NCI-H82 (cell line): ENCODE measurements at regions not wholly inside any gene's neighbourhood (a gene's known extent, or its start where the extent isn't known, plus 50 kb on each side); places are given as distances from the start of the nearest gene placed in this dataset.
"Not testable (repeated sequence)": the region's sequence is repeated elsewhere in the genome, so short reads cannot be mapped to it uniquely, and the experiment has no call there.

ENCODE experiments used
- DNase-seq: peaks from one replicate; lab custom pipeline; 2025; lab: John Stamatoyannopoulos, UW

- peak; percentile 44 for DNase-seq
These were observed 104.0 kb upstream of the PPM1J start for GRCh38 chr1:112818990-112819689.

- DNase-seq = no peak
These were observed 102.6 kb upstream of the PPM1J start for GRCh38 chr1:112817555-112818373.

- no peak for DNase-seq
These were observed 100.2 kb upstream of the PPM1J start for GRCh38 chr1:112815376-112815775.

GRCh38 chr1:112814645-112815044 is 99.5 kb upstream of the PPM1J start:
- DNase-seq = not testable (repeated sequence)

GRCh38 chr1:112808861-112809684 is 93.9 kb upstream of the PPM1J start:
- DNase-seq = peak; percentile 87

- no peak for DNase-seq
These were observed 92.9 kb upstream of the PPM1J start for GRCh38 chr1:112807999-112808398.

GRCh38 chr1:112807117-112807516 is 92.0 kb upstream of the PPM1J start:
- DNase-seq = no peak

GRCh38 chr1:112806090-112806642 is 91.0 kb upstream of the PPM1J start:
- no peak for DNase-seq

- DNase-seq = no peak
These were observed 90.2 kb upstream of the PPM1J start for GRCh38 chr1:112805155-112805853.

- DNase-seq = peak; percentile 88
These were observed 89.0 kb upstream of the PPM1J start for GRCh38 chr1:112803906-112804762.

- no peak for DNase-seq
These were observed 85.2 kb upstream of the PPM1J start for GRCh38 chr1:112800289-112800688.

GRCh38 chr1:112798292-112798691 is 83.2 kb upstream of the PPM1J start:
- DNase-seq = peak; percentile 99

GRCh38 chr1:112797224-112797623 is 82.1 kb upstream of the PPM1J start:
- DNase-seq = no peak

- DNase-seq = no peak
These were observed 79.6 kb upstream of the PPM1J start for GRCh38 chr1:112794654-112795239.

- DNase-seq = no peak
These were observed 78.8 kb upstream of the PPM1J start for GRCh38 chr1:112793631-112794565.

- no peak for DNase-seq
These were observed 76.6 kb upstream of the PPM1J start for GRCh38 chr1:112791723-112792104.

GRCh38 chr1:112790920-112791722 is 76.0 kb upstream of the PPM1J start:
- DNase-seq = peak; percentile 97

GRCh38 chr1:112788561-112788960 is 73.4 kb upstream of the PPM1J start:
- DNase-seq = no peak
